Lung microvascular endothelial cell (primary cell): ENCODE measurements at regions not wholly inside any gene's neighbourhood (a gene's known extent, or its start where the extent isn't known, plus 50 kb on each side); places are given as distances from the start of the nearest gene placed in this dataset.
A peak's percentile ranks its signal among the peaks of the same experiment; 100 is the strongest.

Source experiments
- DNase-seq, 2 donors: peaks; one replicate each; pipeline versions ENCODE4 v3.0.0 to v3.0.0-alpha.2; 2010; ENCODE audit warnings: low read depth in 2 of 2

- no peak for DNase-seq
These were observed 401.7 kb upstream of the HS6ST1 start for GRCh38 chr2:128720080-128721022.

GRCh38 chr2:128721096-128721495 is 402.4 kb upstream of the HS6ST1 start:
- DNase-seq, result no peak

- no peak for DNase-seq
These were observed 403.8 kb upstream of the HS6ST1 start for GRCh38 chr2:128722489-128722888.

- DNase-seq, result no peak
These were observed 405.9 kb upstream of the HS6ST1 start for GRCh38 chr2:128724547-128724946.

- DNase-seq, result no peak
These were observed 406.3 kb upstream of the HS6ST1 start for GRCh38 chr2:128724972-128725371.

GRCh38 chr2:128726236-128726635 is 407.6 kb upstream of the HS6ST1 start:
- DNase-seq, result no peak

GRCh38 chr2:128726911-128727310 is 408.2 kb upstream of the HS6ST1 start:
- DNase-seq, result no peak

- DNase-seq, result no peak
These were observed 408.7 kb upstream of the HS6ST1 start for GRCh38 chr2:128727404-128727803.

GRCh38 chr2:128727914-128728313 is 409.2 kb upstream of the HS6ST1 start:
- no peak for DNase-seq

- DNase-seq, result no peak
These were observed 410.4 kb upstream of the HS6ST1 start for GRCh38 chr2:128729051-128729450.

GRCh38 chr2:128731994-128732650 is 413.5 kb upstream of the HS6ST1 start:
- DNase-seq, result no peak

- DNase-seq, result no peak
These were observed 414.3 kb upstream of the HS6ST1 start for GRCh38 chr2:128732976-128733431.

GRCh38 chr2:128733450-128733849 is 414.8 kb upstream of the HS6ST1 start:
- no peak for DNase-seq

- DNase-seq, result peak; percentile 26 to 52
These were observed 416.0 kb upstream of the HS6ST1 start for GRCh38 chr2:128734521-128735295.

GRCh38 chr2:128735296-128735960 is 416.8 kb upstream of the HS6ST1 start:
- no peak for DNase-seq

GRCh38 chr2:128736046-128736688 is 417.5 kb upstream of the HS6ST1 start:
- DNase-seq, result no peak

- DNase-seq, result peak; percentile 64 to 76
These were observed 418.2 kb upstream of the HS6ST1 start for GRCh38 chr2:128736689-128737545.

- no peak for DNase-seq
These were observed 418.8 kb upstream of the HS6ST1 start for GRCh38 chr2:128737546-128737826.

- no peak for DNase-seq
These were observed 419.9 kb upstream of the HS6ST1 start for GRCh38 chr2:128738446-128739110.

GRCh38 chr2:128742467-128742866 is 423.8 kb upstream of the HS6ST1 start:
- no peak for DNase-seq
